GM12875 (cell line): ENCODE measurements at regions not wholly inside any gene's neighbourhood (a gene's known extent, or its start where the extent isn't known, plus 50 kb on each side); places are given as distances from the start of the nearest gene placed in this dataset.

ENCODE experiments used
- H3K4me3 ChIP-seq: one replicate; pipeline ENCODE4 v1.5.1; 2011; ENCODE audit warnings: low read depth, low read length, control low read depth
- TF ChIP-seq, protein P1 (sequence below): IDR thresholded peaks from 2 replicates; pipeline ENCODE4 v1.5.1; 2011; ENCODE audit warnings: low read depth, mild to moderate bottlenecking, control low read depth, inconsistent platforms, low read length, moderate library complexity, borderline replicate concordance; ENCODE audit not compliant: insufficient read depth

DNA sequence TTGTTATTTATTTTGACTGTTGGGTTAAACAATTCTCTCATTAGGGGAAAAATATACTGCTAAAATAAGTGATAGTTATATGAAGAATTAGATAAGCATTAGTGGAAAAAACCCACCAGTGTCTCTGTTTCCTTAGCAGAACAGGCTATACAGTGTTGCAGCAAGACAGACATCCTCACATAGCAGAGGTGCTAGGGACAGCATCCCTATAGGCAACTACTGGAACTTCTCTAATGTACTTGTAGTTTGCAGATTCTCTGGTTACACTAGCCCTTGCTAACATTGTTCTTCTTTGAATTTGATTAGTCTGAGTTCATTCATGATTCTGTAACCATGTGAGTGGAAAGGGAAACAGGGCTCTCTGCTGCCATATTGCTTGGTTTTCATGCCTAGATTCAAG is 661.8 kb upstream of the RGMB start:
- TF ChIP-seq, protein P1, sequence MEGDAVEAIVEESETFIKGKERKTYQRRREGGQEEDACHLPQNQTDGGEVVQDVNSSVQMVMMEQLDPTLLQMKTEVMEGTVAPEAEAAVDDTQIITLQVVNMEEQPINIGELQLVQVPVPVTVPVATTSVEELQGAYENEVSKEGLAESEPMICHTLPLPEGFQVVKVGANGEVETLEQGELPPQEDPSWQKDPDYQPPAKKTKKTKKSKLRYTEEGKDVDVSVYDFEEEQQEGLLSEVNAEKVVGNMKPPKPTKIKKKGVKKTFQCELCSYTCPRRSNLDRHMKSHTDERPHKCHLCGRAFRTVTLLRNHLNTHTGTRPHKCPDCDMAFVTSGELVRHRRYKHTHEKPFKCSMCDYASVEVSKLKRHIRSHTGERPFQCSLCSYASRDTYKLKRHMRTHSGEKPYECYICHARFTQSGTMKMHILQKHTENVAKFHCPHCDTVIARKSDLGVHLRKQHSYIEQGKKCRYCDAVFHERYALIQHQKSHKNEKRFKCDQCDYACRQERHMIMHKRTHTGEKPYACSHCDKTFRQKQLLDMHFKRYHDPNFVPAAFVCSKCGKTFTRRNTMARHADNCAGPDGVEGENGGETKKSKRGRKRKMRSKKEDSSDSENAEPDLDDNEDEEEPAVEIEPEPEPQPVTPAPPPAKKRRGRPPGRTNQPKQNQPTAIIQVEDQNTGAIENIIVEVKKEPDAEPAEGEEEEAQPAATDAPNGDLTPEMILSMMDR = no peak
- no peak overlapping the region for H3K4me3 ChIP-seq

DNA sequence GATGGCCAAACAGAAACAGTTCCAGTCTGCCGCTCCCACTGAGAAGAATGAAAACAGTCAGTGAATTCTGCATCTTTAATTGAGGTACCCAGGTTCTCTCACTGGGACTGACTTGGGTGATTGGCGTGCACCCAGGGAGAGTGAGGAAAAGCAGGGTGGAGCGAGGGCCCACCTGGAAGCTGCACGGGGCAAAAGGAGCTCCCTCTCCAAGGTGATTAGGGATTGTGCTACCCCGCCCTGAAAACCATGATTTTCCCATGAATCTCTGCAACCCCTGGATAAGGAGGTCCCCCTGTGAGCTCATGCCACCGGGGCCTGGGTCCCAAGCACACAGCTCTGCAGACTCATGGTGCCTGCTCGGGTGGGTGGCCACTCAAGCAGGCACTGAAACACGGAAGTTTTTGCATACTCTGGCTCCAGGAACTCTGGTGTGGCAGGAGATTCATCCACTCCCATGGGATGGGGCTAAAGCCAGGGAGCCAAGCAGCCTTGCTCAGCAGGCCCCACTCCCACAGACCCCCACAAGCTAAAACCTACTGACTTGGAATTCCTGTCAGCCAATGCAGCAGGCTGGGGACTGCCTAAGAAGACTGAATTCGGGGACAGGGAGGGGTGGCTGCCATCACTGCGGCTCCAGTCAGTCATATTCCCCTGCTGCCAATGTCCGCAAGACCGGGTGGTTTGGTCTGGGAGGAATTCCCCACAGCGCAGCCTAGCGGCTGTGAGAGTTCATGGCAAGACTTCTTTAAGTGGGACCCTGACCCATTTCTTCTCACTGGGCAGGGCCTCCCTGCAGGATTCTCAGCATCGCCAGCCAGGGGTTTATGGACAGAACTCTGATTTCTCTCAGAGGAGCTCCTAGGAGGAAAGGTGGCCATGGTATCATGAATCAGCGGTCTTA is 652.2 kb upstream of the RGMB start:
- no peak overlapping the region for H3K4me3 ChIP-seq
- TF ChIP-seq, protein P1 = no peak

DNA sequence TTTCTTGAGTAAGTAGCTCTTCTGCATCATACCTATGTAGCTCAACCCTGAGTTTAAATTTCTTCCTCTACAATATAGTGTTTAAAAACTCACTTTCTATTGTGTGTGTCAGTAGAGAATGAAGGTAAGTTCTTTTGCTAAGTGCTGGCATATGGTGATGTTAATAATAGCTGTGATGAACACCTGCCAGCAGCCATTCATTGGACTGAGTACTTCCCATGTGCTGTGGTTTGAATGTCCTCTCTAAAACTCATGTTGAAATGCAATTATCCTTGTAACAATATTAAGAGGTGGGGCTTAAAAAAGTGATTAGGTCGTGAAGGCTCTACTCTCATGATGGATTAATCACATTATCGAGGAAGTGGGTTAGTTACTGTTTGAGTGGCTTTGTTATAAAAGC is 645.2 kb upstream of the RGMB start:
- no peak overlapping the region for H3K4me3 ChIP-seq
- TF ChIP-seq, protein P1 = no peak

DNA sequence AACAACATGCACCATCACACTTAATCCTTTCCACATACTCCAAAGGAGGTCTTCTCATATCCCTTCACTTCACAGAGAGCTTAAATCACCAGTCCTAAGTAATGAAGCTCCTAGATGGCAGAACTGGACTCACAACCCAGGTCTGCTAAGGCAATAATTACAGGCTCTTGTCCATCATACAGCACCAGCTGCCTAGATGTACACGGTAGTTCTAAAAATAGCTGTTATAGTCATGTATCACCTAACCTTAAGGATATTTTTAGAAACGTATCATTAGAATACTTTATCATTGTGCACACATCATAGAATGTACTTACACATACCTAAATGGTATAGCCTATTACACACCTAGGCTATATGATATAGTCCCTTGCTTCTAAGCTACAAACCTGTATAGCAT is 644.6 kb upstream of the RGMB start:
- no peak overlapping the region for H3K4me3 ChIP-seq
- TF ChIP-seq, protein P1 = no peak

DNA sequence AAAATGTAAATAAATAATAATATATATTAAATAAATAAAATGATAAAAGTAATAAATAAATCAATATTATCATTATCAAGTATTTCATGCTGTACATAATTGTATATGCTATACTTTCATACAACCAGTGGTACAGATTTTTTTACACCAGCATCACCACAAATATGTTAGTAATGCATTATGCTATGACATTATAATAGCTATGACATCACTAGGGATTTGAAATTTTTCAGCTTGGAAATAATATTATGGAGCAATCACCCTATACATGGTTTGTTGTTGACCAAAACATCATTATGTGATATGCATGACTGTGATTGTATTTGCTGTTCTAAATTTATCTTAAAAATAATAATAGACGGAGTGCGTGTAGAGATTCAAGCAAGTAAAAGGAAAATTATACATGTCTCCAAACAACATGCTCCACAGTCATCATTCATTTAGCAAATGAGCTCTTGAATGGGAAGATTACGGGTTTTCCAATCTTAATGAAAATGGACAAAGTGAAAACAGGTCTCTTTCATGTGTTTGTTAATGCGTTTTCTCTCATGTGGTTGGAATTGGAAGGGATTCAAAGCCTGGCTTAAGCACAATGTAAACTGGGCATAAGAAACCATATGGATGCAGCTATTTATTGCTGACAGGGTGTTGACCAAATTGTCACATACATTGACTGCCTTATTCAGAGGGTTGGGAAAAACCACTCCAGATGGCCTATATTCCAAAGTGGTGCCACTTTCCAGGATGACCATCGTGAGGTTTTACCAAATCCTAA is 643.0 kb upstream of the RGMB start:
- TF ChIP-seq, protein P1 = no peak
- no peak overlapping the region for H3K4me3 ChIP-seq

DNA sequence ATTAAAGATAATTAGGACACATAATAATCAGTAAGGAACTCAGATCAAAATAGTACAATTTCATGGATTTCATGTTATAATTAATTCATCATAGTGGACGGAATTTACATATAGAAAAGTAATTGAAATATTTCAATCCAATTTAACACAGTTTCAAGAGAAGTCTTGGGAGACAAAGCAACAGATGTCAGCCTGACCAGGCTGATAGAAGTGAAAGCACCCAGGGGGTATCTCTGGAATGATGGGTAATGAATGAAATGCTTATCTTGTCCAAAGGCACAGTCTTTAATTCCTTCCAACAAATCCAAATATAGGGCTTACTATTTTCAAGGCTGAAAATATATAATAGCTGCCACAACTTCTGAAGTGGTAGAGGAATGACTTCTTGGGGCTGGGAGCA is 629.3 kb upstream of the RGMB start:
- TF ChIP-seq, protein P1 = no peak

More for the DNA sequence above, 629.3 kb upstream of the RGMB start:
- H3K4me3 ChIP-seq = no peak overlapping the region
